Muscle of leg (tissue), 3 donors: ENCODE measurements at regions not wholly inside any gene's neighbourhood (a gene's known extent, or its start where the extent isn't known, plus 50 kb on each side); places are given as distances from the start of the nearest gene placed in this dataset.

Source experiments
- DNase-seq: peaks from one replicate; pipeline ENCODE4 v3.0.0; 2013
- H3K27ac ChIP-seq: one replicate; pipeline ENCODE4 v1.5.1; 2013; ENCODE audit warnings: mild to moderate bottlenecking, low read length, control low read depth
- H3K27me3 ChIP-seq: one replicate; pipeline ENCODE4 v1.6.1; 2013; ENCODE audit warnings: low read length; ENCODE audit not compliant: control insufficient read depth, insufficient read depth
- H3K36me3 ChIP-seq: one replicate; pipeline ENCODE4 v1.6.1; 2013; ENCODE audit warnings: low read length; ENCODE audit not compliant: control insufficient read depth, insufficient read depth
- H3K4me1 ChIP-seq: one replicate; pipeline ENCODE4 v1.6.1; 2013; ENCODE audit warnings: low read length; ENCODE audit not compliant: control insufficient read depth, insufficient read depth
- H3K4me3 ChIP-seq: one replicate; pipeline ENCODE4 v1.5.1; 2013; ENCODE audit warnings: low read length, control low read depth
- H3K9me3 ChIP-seq: replicated peaks from 2 replicates; pipeline ENCODE4 v1.6.1; 2013; ENCODE audit warnings: low read depth, low read length; ENCODE audit not compliant: control insufficient read depth
- WGBS: methylation state at CpG from one replicate; pipeline ENCODE4 v1.1.5; 2013; ENCODE audit warnings: missing lambda C conversion rate; ENCODE audit not compliant: insufficient coverage; 5-methylcytosine and 5-hydroxymethylcytosine counted together

DNA sequence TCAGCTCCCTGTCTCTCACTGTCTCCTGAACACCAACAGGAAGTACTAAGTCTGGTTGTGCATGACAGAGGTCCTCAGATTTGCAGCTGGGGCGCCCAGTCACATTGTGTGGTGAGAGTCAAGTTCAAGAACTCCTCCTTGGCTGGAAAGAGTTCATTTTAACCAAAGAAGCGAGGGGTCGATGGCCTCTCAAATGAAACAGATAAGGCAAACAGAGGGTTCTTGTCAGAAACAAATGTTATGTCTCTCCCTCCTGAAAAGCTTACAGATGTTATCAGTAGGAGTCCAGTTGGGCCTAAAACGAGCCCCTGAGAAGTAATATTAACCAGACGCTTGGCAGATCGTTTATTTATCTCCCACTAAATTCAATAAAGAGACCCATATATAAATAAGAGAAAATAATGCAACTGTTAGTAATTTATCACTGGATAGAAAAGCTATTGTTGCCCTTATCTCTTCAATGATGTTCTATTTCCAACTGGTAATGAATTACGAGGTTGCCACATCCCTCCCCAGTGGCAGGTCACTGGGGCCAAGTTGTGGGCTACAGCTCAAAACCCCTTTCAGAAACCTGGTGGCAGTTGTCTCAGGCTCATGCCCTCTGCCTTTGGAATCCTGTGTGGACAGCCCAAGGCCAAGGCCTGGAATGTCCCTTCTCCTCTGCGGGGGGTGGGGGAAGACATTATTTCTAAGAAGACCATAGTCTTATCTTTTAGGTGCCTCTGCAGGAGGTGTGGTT lies 307.5 kb upstream of the DYNLRB2 start:
- no CpG with 5 or more reads among the region's 8 CpGs for WGBS
- no peaks in the 10 kb centered on the region for H3K36me3 ChIP-seq
- H3K4me3 ChIP-seq: no peak overlapping the region
- H3K4me1 ChIP-seq: no peaks in the 10 kb centered on the region
- H3K9me3 ChIP-seq: no peaks in the 10 kb centered on the region
- H3K27me3 ChIP-seq: no peaks in the 10 kb centered on the region
- DNase-seq: no peak
- no peak overlapping the region for H3K27ac ChIP-seq

DNA sequence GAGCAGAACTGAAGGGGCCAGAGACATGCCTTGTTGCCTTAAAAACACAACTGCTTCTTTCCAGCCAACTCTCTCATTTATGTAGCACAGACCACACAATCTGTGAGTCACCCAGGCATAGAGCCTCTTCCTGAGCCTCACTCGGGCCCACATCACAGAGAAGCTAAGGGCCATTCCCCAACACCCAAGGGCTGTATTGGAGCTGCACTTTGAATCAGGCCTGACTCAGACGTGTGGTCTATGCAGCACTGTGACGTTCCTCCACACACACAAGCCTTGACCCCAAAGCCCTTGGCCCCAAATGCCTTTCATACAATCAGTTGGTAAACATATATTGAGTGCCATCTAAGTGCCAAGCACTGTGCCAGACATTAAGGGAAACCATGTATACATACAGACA lies 308.9 kb upstream of the DYNLRB2 start:
- no peak overlapping the region for H3K4me3 ChIP-seq
- no peaks in the 10 kb centered on the region for H3K4me1 ChIP-seq
- H3K9me3 ChIP-seq: no peaks in the 10 kb centered on the region
- no peaks in the 10 kb centered on the region for H3K36me3 ChIP-seq
- no peak overlapping the region for H3K27ac ChIP-seq
- 61% methylated on average over 2 of the region's 3 CpGs for WGBS
- H3K27me3 ChIP-seq: no peaks in the 10 kb centered on the region
- DNase-seq: no peak

DNA sequence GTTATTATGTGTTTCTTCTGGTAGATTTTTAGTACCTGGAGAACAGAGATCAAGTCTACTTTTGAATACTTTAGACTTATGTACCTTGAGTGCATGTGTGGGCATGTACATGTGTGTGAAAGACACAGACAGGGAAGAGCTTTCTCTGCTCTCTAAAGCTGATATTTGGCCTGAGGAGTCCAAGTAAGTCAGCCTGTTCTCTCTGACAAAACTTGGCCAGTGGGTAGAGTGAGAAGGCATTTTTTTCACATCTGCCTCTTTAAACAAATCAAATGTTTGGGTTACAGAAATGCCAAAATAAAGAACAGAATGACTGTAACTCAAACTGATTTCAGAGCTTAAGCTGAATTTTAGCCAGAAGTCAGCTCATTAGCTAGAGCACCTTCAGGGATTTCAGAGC lies 309.7 kb upstream of the DYNLRB2 start:
- H3K9me3 ChIP-seq: peaks cover 3% of the 10 kb centered on the region
- no peak overlapping the region for H3K27ac ChIP-seq
- no peaks in the 10 kb centered on the region for H3K27me3 ChIP-seq
- H3K36me3 ChIP-seq: no peaks in the 10 kb centered on the region
- no peak overlapping the region for H3K4me3 ChIP-seq
- no peak for DNase-seq
- no peaks in the 10 kb centered on the region for H3K4me1 ChIP-seq

- DNase-seq: no peak
- no peaks in the 10 kb centered on the region for H3K4me1 ChIP-seq
- H3K4me3 ChIP-seq: no peak overlapping the region
- WGBS: no CpG with 5 or more reads among the region's 4 CpGs
- no peak overlapping the region for H3K27ac ChIP-seq
- H3K9me3 ChIP-seq: peaks cover 3% of the 10 kb centered on the region
- no peaks in the 10 kb centered on the region for H3K27me3 ChIP-seq
- H3K36me3 ChIP-seq: no peaks in the 10 kb centered on the region
Observed at GRCh38 chr16:80230328-80231120, 310.3 kb upstream of the DYNLRB2 start.

DNA sequence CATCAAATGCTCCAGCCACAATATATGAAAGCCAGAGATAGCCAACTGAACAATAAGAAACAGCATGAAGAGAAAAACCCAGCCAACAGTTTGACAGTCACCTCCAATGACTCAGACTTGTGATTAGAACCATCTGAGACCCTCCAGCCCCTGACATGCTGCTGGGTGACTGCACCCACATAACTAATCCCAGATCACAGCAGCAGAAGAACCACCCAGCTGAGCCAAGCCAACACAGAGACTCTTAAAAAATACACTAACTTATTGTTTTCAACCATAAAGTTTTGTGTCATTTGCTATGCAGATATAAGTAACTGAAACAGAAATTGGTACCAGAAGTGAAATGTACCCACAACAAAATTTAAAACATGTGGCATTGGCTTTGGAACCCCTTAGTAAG lies 314.3 kb upstream of the DYNLRB2 start:
- H3K4me3 ChIP-seq: no peak overlapping the region
- DNase-seq: no peak
- H3K9me3 ChIP-seq: peaks cover 3% of the 10 kb centered on the region
- H3K27ac ChIP-seq: no peak overlapping the region
- no peaks in the 10 kb centered on the region for H3K36me3 ChIP-seq
- H3K4me1 ChIP-seq: no peaks in the 10 kb centered on the region
- no peaks in the 10 kb centered on the region for H3K27me3 ChIP-seq

DNA sequence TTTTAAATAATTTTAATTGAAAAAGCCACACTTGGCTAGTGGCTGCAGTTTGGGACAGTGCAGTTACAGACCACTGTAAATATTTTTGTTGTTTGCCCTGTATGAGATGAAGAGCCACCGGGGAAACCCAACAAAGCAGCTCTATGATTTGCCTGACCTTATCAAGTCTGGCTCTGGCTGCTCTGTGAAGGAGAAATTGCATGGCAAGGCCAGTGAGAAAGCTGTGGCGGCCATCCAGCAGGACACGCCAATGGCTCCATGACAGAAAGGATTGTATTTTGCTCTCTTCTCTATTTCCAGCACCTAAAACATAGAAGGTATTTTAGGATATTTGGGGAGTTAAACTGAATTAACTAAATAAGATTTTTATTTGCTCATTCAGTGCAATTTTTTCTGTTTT lies 330.0 kb upstream of the DYNLRB2 start:
- 100% methylated on average over 1 of the region's 3 CpGs for WGBS
- Histone ChIP-seq H3K36me3 (no peaks in the 10 kb centered on the region), H3K4me1 (no peaks in the 10 kb centered on the region), H3K27ac (no peak overlapping the region), H3K27me3 (no peaks in the 10 kb centered on the region), H3K9me3 (no peaks in the 10 kb centered on the region), H3K4me3 (no peak overlapping the region)
- DNase-seq: no peak

GRCh38 chr16:80208743-80209142 lies 332.1 kb upstream of the DYNLRB2 start:
- no peak for DNase-seq
- Histone ChIP-seq H3K9me3 (no peaks in the 10 kb centered on the region), H3K27me3 (no peaks in the 10 kb centered on the region), H3K36me3 (no peaks in the 10 kb centered on the region), H3K27ac (no peak overlapping the region), H3K4me3 (no peak overlapping the region), H3K4me1 (no peaks in the 10 kb centered on the region)
- WGBS: 60% methylated on average over 1 of the region's 3 CpGs

DNA sequence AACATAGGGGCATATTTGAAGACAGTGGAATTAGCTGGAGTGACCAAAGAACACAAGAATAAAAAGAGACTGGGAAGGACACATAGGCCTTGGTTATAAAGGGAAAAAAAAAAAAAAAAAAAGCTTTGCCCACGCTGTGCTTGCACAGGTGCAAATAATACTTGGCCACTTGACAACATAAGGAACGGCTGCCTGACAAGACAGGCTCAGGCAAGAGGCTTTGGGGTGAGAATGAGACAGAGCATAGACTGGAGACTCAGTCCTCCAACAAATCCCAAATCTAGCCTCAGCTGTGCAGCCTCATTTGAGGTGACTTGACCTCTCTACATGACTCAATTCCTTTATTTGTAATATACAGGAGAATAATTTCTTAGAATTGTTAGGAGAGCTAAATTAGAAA lies 332.8 kb upstream of the DYNLRB2 start:
- Histone ChIP-seq H3K4me3 (no peak overlapping the region), H3K36me3 (no peaks in the 10 kb centered on the region), H3K4me1 (no peaks in the 10 kb centered on the region), H3K27ac (no peak overlapping the region), H3K27me3 (no peaks in the 10 kb centered on the region), H3K9me3 (no peaks in the 10 kb centered on the region)
- 45% methylated on average over 2 of the region's 2 CpGs for WGBS
- peak; percentile 14 for DNase-seq

DNA sequence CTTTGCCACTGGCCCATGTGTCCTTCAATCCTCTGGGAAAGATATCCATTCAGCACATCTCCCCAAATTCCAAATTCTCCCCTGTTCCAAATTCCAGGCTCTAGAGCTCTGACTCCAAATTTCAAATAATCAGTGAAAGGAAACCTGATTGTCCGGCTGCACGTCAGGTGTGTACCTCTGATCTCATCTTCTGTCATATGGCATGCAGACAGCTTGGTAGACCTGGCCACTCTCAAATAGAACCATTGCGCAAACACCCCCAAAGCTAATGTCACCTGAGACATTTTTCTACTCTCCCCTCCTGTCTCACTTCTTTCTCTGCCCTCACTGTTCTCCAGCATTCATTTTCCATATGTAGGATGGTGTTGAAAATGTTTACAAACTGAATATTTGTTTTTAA lies 337.0 kb upstream of the DYNLRB2 start:
- no peaks in the 10 kb centered on the region for H3K27me3 ChIP-seq
- no peaks in the 10 kb centered on the region for H3K9me3 ChIP-seq
- H3K4me3 ChIP-seq: no peak overlapping the region
- H3K4me1 ChIP-seq: no peaks in the 10 kb centered on the region
- 91% methylated on average over 2 of the region's 3 CpGs for WGBS
- no peaks in the 10 kb centered on the region for H3K36me3 ChIP-seq
- no peak overlapping the region for H3K27ac ChIP-seq
- DNase-seq: no peak

DNA sequence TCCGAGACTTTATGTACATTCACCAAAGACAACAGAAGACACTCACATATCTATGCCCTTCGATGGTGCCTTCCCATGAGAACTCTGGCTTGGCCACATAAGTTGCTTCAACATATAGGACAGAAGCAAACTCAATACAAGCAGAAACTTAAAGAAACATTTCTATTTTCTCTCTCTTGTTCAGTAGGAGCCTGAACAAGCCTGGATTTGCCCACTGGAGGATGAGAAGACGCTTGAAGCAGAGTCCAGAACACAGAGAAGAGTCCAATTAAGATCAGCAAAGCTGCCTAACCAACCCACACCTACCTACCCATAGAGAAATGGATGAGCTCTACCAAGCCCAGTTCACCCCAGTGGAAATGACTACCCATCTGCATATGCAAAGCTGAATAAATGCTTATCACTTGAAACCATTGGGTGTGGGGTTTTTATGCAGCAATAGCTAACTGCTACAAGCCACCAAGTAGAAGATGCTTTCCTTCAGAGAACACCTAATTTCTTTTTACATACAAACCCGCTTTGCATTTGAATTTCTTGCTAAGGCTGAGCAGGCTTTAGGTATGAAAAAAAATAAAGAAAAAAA lies 337.9 kb upstream of the DYNLRB2 start:
- WGBS: 83% methylated on average over 1 of the region's 4 CpGs
- no peaks in the 10 kb centered on the region for H3K27me3 ChIP-seq

More for the DNA sequence above, 337.9 kb upstream of the DYNLRB2 start:
- Histone ChIP-seq H3K4me1 (no peaks in the 10 kb centered on the region), H3K9me3 (no peaks in the 10 kb centered on the region), H3K4me3 (no peak overlapping the region), H3K36me3 (no peaks in the 10 kb centered on the region), H3K27ac (no peak overlapping the region)
- no peak for DNase-seq
